Stimulated activated naive B cell treated with anti-CD40 and anti-IgM and Interleukin-4, amounts not matched to agents 10 μg/mL and 1 μg/mL and 100 μg/mL, for 72 hours (primary cell): ENCODE measurements at regions not wholly inside any gene's neighbourhood (a gene's known extent, or its start where the extent isn't known, plus 50 kb on each side); places are given as distances from the start of the nearest gene placed in this dataset.

Experiments used
- ATAC-seq, 2 donors: fragments of 150-1000 bp; cut with Tn5 transposase; replicated peaks; 2 replicates each; pipeline ENCODE4 v1.10.0; 2021; ENCODE audit warnings: moderate library complexity in 1 of 2
- DNase-seq: peaks from one replicate; pipeline ENCODE4 v3.0.0; 2021
- H3K27ac Mint-ChIP-seq: one replicate; pipeline ENCODE4 v1.8.0; 2022; ENCODE audit warnings: mild to moderate bottlenecking, mixed read lengths
- H3K27me3 Mint-ChIP-seq, 2 donors: one replicate each; pipeline ENCODE4 v1.8.0; 2022; ENCODE audit warnings: mixed read lengths in 2 of 2
- H3K36me3 Mint-ChIP-seq, 2 donors: one replicate each; pipeline ENCODE4 v1.8.0; 2022; ENCODE audit warnings: mixed read lengths in 2 of 2, mild to moderate bottlenecking in 1 of 2
- H3K4me1 Mint-ChIP-seq, 2 donors: one replicate each; pipeline ENCODE4 v1.8.0; 2022; ENCODE audit warnings: mixed read lengths in 2 of 2, mild to moderate bottlenecking in 1 of 2
- H3K4me3 Mint-ChIP-seq, 2 donors: one replicate each; pipeline ENCODE4 v1.8.0; 2022; ENCODE audit warnings: mild to moderate bottlenecking in 2 of 2, mixed read lengths in 2 of 2, moderate library complexity in 1 of 2
- H3K9me3 Mint-ChIP-seq, 2 donors: one replicate each; pipeline ENCODE4 v1.8.0; 2022; ENCODE audit warnings: mixed read lengths in 2 of 2, mild to moderate bottlenecking in 1 of 2

GRCh38 chr1:82978461-82979324 is 1020.2 kb downstream of the TTLL7 start:
- Mint-ChIP-seq H3K4me3 (no peak overlapping the region), H3K27ac (no peak overlapping the region), H3K27me3 (peaks cover 9 to 12% of the 10 kb centered on the region in 2 donors), H3K9me3 (no peaks in the 10 kb centered on the region), H3K36me3 (no peaks in the 10 kb centered on the region), H3K4me1 (peaks cover 5 to 8% of the 10 kb centered on the region in 2 donors)
- ATAC-seq (no peak), DNase-seq (no peak)

DNA sequence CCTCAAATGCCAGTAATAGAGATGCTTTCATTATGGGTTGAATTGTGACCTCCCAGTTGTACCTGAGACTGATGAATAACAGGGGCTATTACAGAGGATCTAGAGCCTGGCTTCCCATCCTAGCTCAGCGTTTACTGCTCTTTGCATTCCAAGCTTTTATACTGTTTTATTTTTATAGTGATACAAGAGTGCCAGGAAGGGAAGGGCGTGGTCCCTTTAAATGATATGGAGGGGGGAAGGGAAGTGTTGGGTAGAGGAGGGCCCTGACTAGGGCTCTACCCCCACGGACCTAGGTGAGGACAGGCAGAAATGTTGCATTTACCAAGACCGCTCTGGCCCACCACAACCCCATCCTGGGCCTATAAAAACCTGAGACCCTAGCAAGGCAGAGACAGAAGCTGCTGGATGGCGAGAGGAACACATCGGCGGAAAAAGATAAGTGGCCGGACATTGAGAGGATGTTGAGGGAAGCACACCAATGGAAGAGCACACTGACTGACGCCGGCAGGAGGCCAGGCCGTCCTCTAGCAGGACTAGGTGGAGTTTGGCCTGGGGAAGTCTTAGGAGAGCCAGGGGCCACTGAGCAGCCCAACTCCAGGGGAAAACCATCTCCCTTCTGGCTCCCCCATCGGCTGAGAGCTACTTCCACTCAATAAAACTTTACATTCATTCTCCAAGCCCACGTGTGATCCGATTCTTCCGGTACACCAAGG is 1025.9 kb downstream of the TTLL7 start:
- Mint-ChIP-seq H3K4me3 (no peak overlapping the region), H3K9me3 (no peaks in the 10 kb centered on the region), H3K27ac (no peak overlapping the region), H3K27me3 (peaks cover 0 to 4% of the 10 kb centered on the region in 2 donors), H3K4me1 (no peaks in the 10 kb centered on the region), H3K36me3 (no peaks in the 10 kb centered on the region)
- DNase-seq: no peak
- ATAC-seq: no peak

- H3K4me3 Mint-ChIP-seq: no peak overlapping the region
- no peaks in the 10 kb centered on the region for H3K27me3 Mint-ChIP-seq
- no peak overlapping the region for H3K27ac Mint-ChIP-seq
- H3K9me3 Mint-ChIP-seq: no peaks in the 10 kb centered on the region
- no peaks in the 10 kb centered on the region for H3K36me3 Mint-ChIP-seq
- DNase-seq: no peak
- ATAC-seq: no peak
- H3K4me1 Mint-ChIP-seq: no peaks in the 10 kb centered on the region
Measured at GRCh38 chr1:82969340-82969739, 1029.6 kb downstream of the TTLL7 start.

DNA sequence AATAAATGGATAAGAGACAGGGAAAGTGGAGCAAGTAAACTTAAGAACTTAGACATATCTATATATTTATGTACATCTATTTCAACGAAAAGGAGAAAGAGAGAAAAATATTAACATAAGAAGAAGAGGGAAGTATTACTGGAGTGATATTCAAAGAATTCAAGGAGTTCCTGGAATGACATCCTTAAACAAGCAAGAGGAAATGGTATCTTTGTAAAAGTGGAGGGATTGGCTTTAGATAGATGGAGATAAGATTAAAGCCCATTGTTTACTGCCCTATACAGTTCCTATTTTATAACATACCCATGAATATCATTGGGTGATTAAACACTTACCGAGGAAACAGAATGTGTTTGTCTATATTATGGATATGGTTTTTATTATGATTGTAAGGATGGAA is 1036.3 kb downstream of the TTLL7 start:
- Mint-ChIP-seq H3K36me3 (no peaks in the 10 kb centered on the region), H3K4me3 (no peak overlapping the region), H3K9me3 (no peaks in the 10 kb centered on the region), H3K27ac (no peak overlapping the region), H3K27me3 (no peaks in the 10 kb centered on the region), H3K4me1 (no peaks in the 10 kb centered on the region)
- ATAC-seq: no peak
- DNase-seq: no peak

DNA sequence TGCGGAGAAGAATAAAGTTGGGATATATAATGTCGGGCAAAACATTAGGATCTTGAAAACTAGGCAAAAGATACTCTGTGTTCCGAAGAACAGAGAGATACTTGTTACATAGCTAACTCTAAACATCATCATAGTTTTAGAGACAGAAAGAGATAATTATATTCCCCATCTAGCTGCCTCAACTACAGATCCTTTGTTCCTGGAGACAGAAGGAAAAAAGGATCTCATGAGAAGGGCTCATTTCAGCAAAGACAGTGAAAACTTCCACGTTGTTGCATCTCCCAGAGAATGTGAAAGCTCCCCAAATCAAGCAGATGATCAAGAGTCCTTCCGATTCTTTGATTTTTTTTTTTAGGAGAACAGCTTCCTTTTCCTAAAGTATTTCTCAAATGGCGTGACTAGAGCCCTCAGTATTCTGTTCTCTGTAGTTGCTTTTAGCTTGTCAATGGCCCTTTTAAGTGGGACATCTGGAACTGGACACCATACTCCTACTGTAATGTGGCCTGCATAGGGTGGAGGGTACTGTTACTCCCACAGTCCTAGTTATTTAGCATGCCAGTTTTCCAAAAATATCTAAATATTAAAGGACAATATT is 1048.2 kb downstream of the TTLL7 start:
- H3K9me3 Mint-ChIP-seq: no peaks in the 10 kb centered on the region
- ATAC-seq (no peak), DNase-seq (no peak)
- no peak overlapping the region for H3K27ac Mint-ChIP-seq
- no peaks in the 10 kb centered on the region for H3K27me3 Mint-ChIP-seq
- no peaks in the 10 kb centered on the region for H3K4me1 Mint-ChIP-seq
- H3K4me3 Mint-ChIP-seq: no peak overlapping the region
- H3K36me3 Mint-ChIP-seq: no peaks in the 10 kb centered on the region

- Mint-ChIP-seq H3K36me3 (no peaks in the 10 kb centered on the region), H3K9me3 (no peaks in the 10 kb centered on the region)
Measured at GRCh38 chr1:82948386-82948785, 1050.5 kb downstream of the TTLL7 start.

GRCh38 chr1:82947278-82947677 is 1051.7 kb downstream of the TTLL7 start:
- Mint-ChIP-seq H3K36me3 (no peaks in the 10 kb centered on the region), H3K27me3 (no peaks in the 10 kb centered on the region), H3K9me3 (no peaks in the 10 kb centered on the region), H3K27ac (no peak overlapping the region), H3K4me1 (no peaks in the 10 kb centered on the region), H3K4me3 (no peak overlapping the region)
- DNase-seq: no peak
- no peak for ATAC-seq

More at GRCh38 chr1:82948386-82948785, 1050.5 kb downstream of the TTLL7 start:
- DNase-seq (no peak), ATAC-seq (no peak)
- Mint-ChIP-seq H3K27me3 (no peaks in the 10 kb centered on the region), H3K4me3 (no peak overlapping the region), H3K4me1 (no peaks in the 10 kb centered on the region), H3K27ac (no peak overlapping the region)

- ATAC-seq (no peak), DNase-seq (no peak)
- no peaks in the 10 kb centered on the region for H3K36me3 Mint-ChIP-seq
- no peak overlapping the region for H3K27ac Mint-ChIP-seq
- H3K4me1 Mint-ChIP-seq: no peaks in the 10 kb centered on the region
- H3K27me3 Mint-ChIP-seq: no peaks in the 10 kb centered on the region
- H3K9me3 Mint-ChIP-seq: no peaks in the 10 kb centered on the region
- H3K4me3 Mint-ChIP-seq: no peak overlapping the region
Measured at GRCh38 chr1:82946096-82946605, 1052.8 kb downstream of the TTLL7 start.

GRCh38 chr1:82944822-82945221 is 1054.1 kb downstream of the TTLL7 start:
- H3K9me3 Mint-ChIP-seq: no peaks in the 10 kb centered on the region
- no peak for DNase-seq
- no peaks in the 10 kb centered on the region for H3K27me3 Mint-ChIP-seq
- no peaks in the 10 kb centered on the region for H3K4me1 Mint-ChIP-seq
- no peak for ATAC-seq
- no peak overlapping the region for H3K27ac Mint-ChIP-seq
- H3K4me3 Mint-ChIP-seq: no peak overlapping the region
- H3K36me3 Mint-ChIP-seq: no peaks in the 10 kb centered on the region

DNA sequence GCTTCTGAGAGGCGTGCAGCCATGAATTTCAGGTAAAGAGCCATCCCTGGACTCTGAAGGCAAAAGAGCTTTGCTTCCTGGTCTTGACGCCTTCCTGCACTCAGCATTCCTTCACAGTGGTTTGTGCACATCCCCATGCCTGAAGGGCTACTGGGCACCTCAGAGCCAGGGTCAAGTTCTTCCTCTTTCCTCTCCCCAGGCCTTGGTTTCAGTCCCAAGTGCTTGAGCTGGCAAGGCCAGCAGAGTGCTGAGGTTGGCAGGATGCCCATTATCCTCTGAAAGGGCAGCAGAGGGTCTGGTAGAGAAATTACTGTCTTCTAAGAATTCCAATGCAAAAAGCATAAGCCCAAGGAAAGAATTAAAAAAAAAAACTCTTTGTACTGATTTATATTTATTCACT is 1064.9 kb downstream of the TTLL7 start:
- H3K27me3 Mint-ChIP-seq: peaks cover 0 to 5% of the 10 kb centered on the region in 2 donors
- DNase-seq (no peak), ATAC-seq (no peak)
- no peaks in the 10 kb centered on the region for H3K36me3 Mint-ChIP-seq
- no peak overlapping the region for H3K4me3 Mint-ChIP-seq
- H3K27ac Mint-ChIP-seq: no peak overlapping the region
- H3K9me3 Mint-ChIP-seq: peaks cover 6% of the 10 kb centered on the region in 2 donors
- no peaks in the 10 kb centered on the region for H3K4me1 Mint-ChIP-seq

GRCh38 chr1:82932727-82933126 is 1066.2 kb downstream of the TTLL7 start:
- Mint-ChIP-seq H3K36me3 (no peaks in the 10 kb centered on the region), H3K9me3 (peaks cover 6% of the 10 kb centered on the region in 2 donors), H3K27ac (no peak overlapping the region), H3K4me3 (no peak overlapping the region), H3K27me3 (peaks cover 0 to 5% of the 10 kb centered on the region in 2 donors), H3K4me1 (no peaks in the 10 kb centered on the region)
- peak in 1 of 2 donors; percentile 38 for ATAC-seq
- DNase-seq: no peak

DNA sequence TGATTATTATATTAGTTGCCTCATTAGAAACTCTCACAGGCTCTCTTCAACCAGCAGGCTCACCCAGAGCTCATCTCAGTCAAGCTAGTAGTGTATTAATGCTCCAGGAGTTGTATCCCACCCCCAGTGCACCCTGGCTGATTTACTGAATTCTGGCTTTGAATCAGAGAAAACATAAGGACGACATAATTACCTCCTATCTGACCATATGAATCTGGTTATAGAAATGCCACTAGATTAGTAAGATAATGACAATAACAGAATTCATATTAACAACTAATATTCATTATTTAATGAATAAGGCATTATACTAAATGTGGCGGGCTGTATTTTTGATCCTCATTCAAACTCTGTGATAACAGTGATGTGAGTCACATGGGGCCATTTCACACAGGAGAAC is 1066.7 kb downstream of the TTLL7 start:
- Mint-ChIP-seq H3K27me3 (peaks cover 0 to 5% of the 10 kb centered on the region in 2 donors), H3K4me1 (no peaks in the 10 kb centered on the region), H3K27ac (no peak overlapping the region), H3K4me3 (no peak overlapping the region), H3K36me3 (no peaks in the 10 kb centered on the region), H3K9me3 (peaks cover 6% of the 10 kb centered on the region in 2 donors)
- DNase-seq: no peak
- no peak for ATAC-seq

DNA sequence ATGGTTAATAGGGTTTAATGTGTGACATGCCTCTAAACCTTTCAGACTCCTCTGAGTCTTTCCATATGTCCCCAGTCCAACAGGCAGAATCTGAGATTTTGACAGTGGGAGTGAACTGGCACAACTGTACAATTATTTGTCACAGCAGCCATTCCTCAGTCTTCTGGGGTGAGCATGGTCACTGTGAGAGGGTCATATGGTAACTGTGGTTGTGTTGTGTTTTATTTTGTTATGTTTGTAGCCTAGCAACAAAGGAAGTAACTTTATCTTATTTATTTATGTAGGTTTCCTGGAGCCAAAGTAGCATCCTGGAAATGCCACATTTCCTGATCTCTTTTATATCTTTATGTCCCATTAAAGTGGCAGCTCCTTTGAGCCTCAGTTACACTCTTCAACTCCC is 1067.9 kb downstream of the TTLL7 start:
- Mint-ChIP-seq H3K4me3 (no peak overlapping the region), H3K27ac (no peak overlapping the region)

DNA sequence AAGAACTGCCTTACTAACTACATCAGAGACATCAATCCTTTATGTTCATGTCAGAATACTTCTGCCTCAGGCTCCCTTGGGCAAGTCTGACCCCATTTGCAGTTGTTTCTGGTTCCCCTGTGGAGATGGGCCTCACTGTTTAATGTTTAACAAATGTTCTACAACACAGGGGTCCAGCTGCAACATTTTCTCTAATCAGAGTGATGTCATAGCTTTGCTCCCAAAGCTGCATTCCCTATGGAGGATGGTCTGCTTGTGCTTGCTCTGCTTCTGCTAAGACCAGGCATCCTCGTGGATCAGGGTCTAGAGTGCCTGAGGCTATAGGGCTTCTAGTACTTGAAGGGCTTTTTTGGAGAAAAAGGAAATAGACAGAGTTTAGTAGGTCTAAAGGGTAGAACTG is 1071.2 kb downstream of the TTLL7 start:
- H3K4me1 Mint-ChIP-seq: no peaks in the 10 kb centered on the region
- no peaks in the 10 kb centered on the region for H3K27me3 Mint-ChIP-seq
- H3K27ac Mint-ChIP-seq: no peak overlapping the region
- no peak overlapping the region for H3K4me3 Mint-ChIP-seq
- ATAC-seq (no peak), DNase-seq (no peak)
- H3K36me3 Mint-ChIP-seq: no peaks in the 10 kb centered on the region
- H3K9me3 Mint-ChIP-seq: peaks cover under 1 to 1% of the 10 kb centered on the region in 2 donors

More for the DNA sequence above, 1067.9 kb downstream of the TTLL7 start:
- peaks cover 0 to 5% of the 10 kb centered on the region in 2 donors for H3K27me3 Mint-ChIP-seq
- DNase-seq: no peak
- H3K9me3 Mint-ChIP-seq: peaks cover 6% of the 10 kb centered on the region in 2 donors
- ATAC-seq: no peak
- H3K36me3 Mint-ChIP-seq: no peaks in the 10 kb centered on the region
- H3K4me1 Mint-ChIP-seq: no peaks in the 10 kb centered on the region
